Astrocyte (in vitro differentiated cells and primary cell): ENCODE measurements at regions not wholly inside any gene's neighbourhood (a gene's known extent, or its start where the extent isn't known, plus 50 kb on each side); places are given as distances from the start of the nearest gene placed in this dataset.

Source experiments
- CTCF ChIP-seq: IDR thresholded peaks from 2 replicates; pipeline ENCODE4 v1.5.1; 2011; ENCODE audit warnings: low read depth, mild to moderate bottlenecking, inconsistent platforms, low read length, moderate library complexity; ENCODE audit not compliant: insufficient read depth
- EZH2 ChIP-seq: IDR thresholded peaks from 2 replicates; pipeline ENCODE4 v1.6.1; 2012; ENCODE audit warnings: mild to moderate bottlenecking, low read length, inconsistent platforms; ENCODE audit not compliant: insufficient read depth

- TF ChIP-seq CTCF (no peak), EZH2 (no peak)
These were observed 935.1 kb upstream of the MAP3K7 start for GRCh38 chr6:91521999-91522398.
